ENCODE measurements at regions not wholly inside any gene's neighbourhood (a gene's known extent, or its start where the extent isn't known, plus 50 kb on each side); places are given as distances from the start of the nearest gene placed in this dataset.

- Histone ChIP-seq H3K4me2 (ENCODE audit: insufficient read depth, low read length) (no peak overlapping the region), H3K36me3 (ENCODE audit: insufficient read depth, low read length) (no peaks in the 10 kb centered on the region), H4K20me1 (ENCODE audit: insufficient read depth, low read length) (no peaks in the 10 kb centered on the region), H3K4me1 (ENCODE audit: insufficient read depth, low read length) (no peaks in the 10 kb centered on the region), H2AFZ (ENCODE audit: low read depth, low read length) (no peak overlapping the region), H3K27ac (ENCODE audit: low read length) (no peak overlapping the region), H3K79me2 (ENCODE audit: insufficient read depth, low read length) (no peaks in the 10 kb centered on the region), H3K4me3 (ENCODE audit: low read depth in 1 of 2, low read length in 2 of 2) (no peak overlapping the region), H3K9ac (ENCODE audit: low read depth, low read length) (no peak overlapping the region), H3K27me3 (ENCODE audit: insufficient read depth, low read length, poor library complexity) (no peaks in the 10 kb centered on the region), H3K9me3 (ENCODE audit: insufficient read depth, low read length, severe bottlenecking) (peaks cover 3% of the 10 kb centered on the region)
- no peak for TF ChIP-seq EZH2 (IDR thresholded peaks at IDR 0.05; ENCODE audit: borderline replicate concordance, low read depth, low read length, severe bottlenecking)
- no peak for TF ChIP-seq CTCF (IDR thresholded peaks at IDR 0.05; ENCODE audit: borderline replicate concordance, extremely low read depth, low read length, poor library complexity, severe bottlenecking)
- no peak for ATAC-seq (ENCODE audit: insufficient read depth, low read depth)
- no peak for DNase-seq
Observed at GRCh38 chr2:157980020-157980419, 103.9 kb upstream of the ACVR1 start.

- DNase-seq, result no peak
Observed at GRCh38 chr2:157971702-157972101, 95.6 kb upstream of the ACVR1 start.

GRCh38 chr2:157967856-157968255 lies 91.7 kb upstream of the ACVR1 start:
- no peak for TF ChIP-seq EZH2 (IDR thresholded peaks at IDR 0.05; ENCODE audit: borderline replicate concordance, low read depth, low read length, severe bottlenecking)
- no peak for TF ChIP-seq CTCF (IDR thresholded peaks at IDR 0.05; ENCODE audit: borderline replicate concordance, extremely low read depth, low read length, poor library complexity, severe bottlenecking)
- H3K9ac ChIP-seq (ENCODE audit: low read depth, low read length), result no peak overlapping the region
- no peaks in the 10 kb centered on the region for H3K4me1 ChIP-seq (ENCODE audit: insufficient read depth, low read length)
- no peaks in the 10 kb centered on the region for H3K79me2 ChIP-seq (ENCODE audit: insufficient read depth, low read length)
- no peaks in the 10 kb centered on the region for H3K27me3 ChIP-seq (ENCODE audit: insufficient read depth, low read length, poor library complexity)
- no peak overlapping the region for H2AFZ ChIP-seq (ENCODE audit: low read depth, low read length)
- no peak for DNase-seq
- no peak for ATAC-seq (ENCODE audit: insufficient read depth, low read depth)
- no peak overlapping the region for H3K4me3 ChIP-seq (ENCODE audit: low read depth in 1 of 2, low read length in 2 of 2)
- H3K36me3 ChIP-seq (ENCODE audit: insufficient read depth, low read length), result no peaks in the 10 kb centered on the region
- no peak overlapping the region for H3K27ac ChIP-seq (ENCODE audit: low read length)
- no peak overlapping the region for H3K4me2 ChIP-seq (ENCODE audit: insufficient read depth, low read length)
- H4K20me1 ChIP-seq (ENCODE audit: insufficient read depth, low read length), result no peaks in the 10 kb centered on the region
- no peaks in the 10 kb centered on the region for H3K9me3 ChIP-seq (ENCODE audit: insufficient read depth, low read length, severe bottlenecking)

More at GRCh38 chr2:157971702-157972101, 95.6 kb upstream of the ACVR1 start:
- no peaks in the 10 kb centered on the region for H3K36me3 ChIP-seq (ENCODE audit: insufficient read depth, low read length)
- H3K4me1 ChIP-seq (ENCODE audit: insufficient read depth, low read length), result no peaks in the 10 kb centered on the region
- H3K9me3 ChIP-seq (ENCODE audit: insufficient read depth, low read length, severe bottlenecking), result no peaks in the 10 kb centered on the region
- H3K9ac ChIP-seq (ENCODE audit: low read depth, low read length), result no peak overlapping the region
- no peak overlapping the region for H3K4me3 ChIP-seq (ENCODE audit: low read depth in 1 of 2, low read length in 2 of 2)
- no peaks in the 10 kb centered on the region for H3K79me2 ChIP-seq (ENCODE audit: insufficient read depth, low read length)
- ATAC-seq (ENCODE audit: insufficient read depth, low read depth), result no peak
- H3K4me2 ChIP-seq (ENCODE audit: insufficient read depth, low read length), result no peak overlapping the region
- TF ChIP-seq CTCF (IDR thresholded peaks at IDR 0.05; ENCODE audit: borderline replicate concordance, extremely low read depth, low read length, poor library complexity, severe bottlenecking) (no peak), EZH2 (IDR thresholded peaks at IDR 0.05; ENCODE audit: borderline replicate concordance, low read depth, low read length, severe bottlenecking) (no peak)
- H3K27me3 ChIP-seq (ENCODE audit: insufficient read depth, low read length, poor library complexity), result no peaks in the 10 kb centered on the region
- no peak overlapping the region for H2AFZ ChIP-seq (ENCODE audit: low read depth, low read length)
- no peaks in the 10 kb centered on the region for H4K20me1 ChIP-seq (ENCODE audit: insufficient read depth, low read length)
- no peak overlapping the region for H3K27ac ChIP-seq (ENCODE audit: low read length)

- TF ChIP-seq CTCF (IDR thresholded peaks at IDR 0.05; ENCODE audit: borderline replicate concordance, extremely low read depth, low read length, poor library complexity, severe bottlenecking), result no peak
- TF ChIP-seq EZH2 (IDR thresholded peaks at IDR 0.05; ENCODE audit: borderline replicate concordance, low read depth, low read length, severe bottlenecking), result no peak
- Histone ChIP-seq H3K27me3 (ENCODE audit: insufficient read depth, low read length, poor library complexity) (no peaks in the 10 kb centered on the region), H3K9me3 (ENCODE audit: insufficient read depth, low read length, severe bottlenecking) (peaks cover 6% of the 10 kb centered on the region), H3K4me1 (ENCODE audit: insufficient read depth, low read length) (no peaks in the 10 kb centered on the region), H3K27ac (ENCODE audit: low read length) (no peak overlapping the region), H2AFZ (ENCODE audit: low read depth, low read length) (no peak overlapping the region), H3K79me2 (ENCODE audit: insufficient read depth, low read length) (no peaks in the 10 kb centered on the region), H3K36me3 (ENCODE audit: insufficient read depth, low read length) (no peaks in the 10 kb centered on the region), H3K4me3 (ENCODE audit: low read depth in 1 of 2, low read length in 2 of 2) (no peak overlapping the region), H4K20me1 (ENCODE audit: insufficient read depth, low read length) (no peaks in the 10 kb centered on the region), H3K9ac (ENCODE audit: low read depth, low read length) (no peak overlapping the region), H3K4me2 (ENCODE audit: insufficient read depth, low read length) (no peak overlapping the region)
- DNase-seq, result no peak
- no peak for ATAC-seq (ENCODE audit: insufficient read depth, low read depth)
Observed at GRCh38 chr2:157959249-157959648, 83.1 kb upstream of the ACVR1 start.

All from DND-41 (cell line).